Motor neuron (in vitro differentiated cells): ENCODE measurements at regions not wholly inside any gene's neighbourhood (a gene's known extent, or its start where the extent isn't known, plus 50 kb on each side); places are given as distances from the start of the nearest gene placed in this dataset.
A peak's percentile ranks its signal among the peaks of the same experiment; 100 is the strongest.

Experiments used
- ATAC-seq, 8 experiments: fragments of 200-7000 bp; cut with Tn5 transposase; replicated peaks in 6 of 8; 2 replicates each; pipeline ENCODE4 v1.8.0; 2021; ENCODE audit warnings: mild to moderate bottlenecking in 8 of 8, moderate library complexity in 8 of 8
- H3K27ac ChIP-seq, 2 donors: fragments of 250-450 bp; sonication (Bioruptor Pico); 2 replicates each; pipeline ENCODE4 v1.9.0; 2021; ENCODE audit warnings: antibody characterized with exemption in 2 of 2, mild to moderate bottlenecking in 2 of 2, moderate library complexity in 1 of 2
- H3K4me1 ChIP-seq, 2 donors: fragments of 250-450 bp; sonication (Bioruptor Pico); replicated peaks in 1 of 2; 2 replicates each; pipeline ENCODE4 v1.6.1; 2021; ENCODE audit warnings: antibody characterized with exemption in 2 of 2, mild to moderate bottlenecking in 2 of 2, moderate library complexity in 1 of 2
- H3K4me3 ChIP-seq, 5 donors: fragments of 250-450 bp; sonication (Bioruptor Pico); 2 replicates each; pipeline ENCODE4 v1.9.0; 2021; ENCODE audit warnings: antibody characterized with exemption in 5 of 5, mild to moderate bottlenecking in 5 of 5, moderate library complexity in 4 of 5
- WGBS, 10 experiments: fragments of 450-650 bp; shearing (Covaris generic); methylation state at CpG; one replicate each; pipeline ENCODE4 v1.0.0; 2022; 5-methylcytosine and 5-hydroxymethylcytosine counted together
- in situ Hi-C, 9 experiments: fragments of 400-800 bp; cut with MboI; loops; one replicate each; pipeline ENCODE4 v1.15.0; 2021; ENCODE audit warnings: low sequenced_read_pairs in 9 of 9, low pct_unique_long_range_greater_than_20kb in 2 of 9; ENCODE audit not compliant: unreplicated experiment in 9 of 9

GRCh38 chr2:38477006-38477405, 99.9 kb upstream of the ATL2 start:
- 29 to 83% (median 50%) methylated on average over 1 of the region's 2 CpGs; no CpG with 5 or more reads in 5 of the 10 experiments for WGBS, 10 experiments
- in situ Hi-C loops, result no loop called here
- Histone ChIP-seq H3K4me3 (no peak overlapping the region), H3K27ac (no peak overlapping the region), H3K4me1 (no peaks in the 10 kb centered on the region)
- ATAC-seq, result no peak

DNA sequence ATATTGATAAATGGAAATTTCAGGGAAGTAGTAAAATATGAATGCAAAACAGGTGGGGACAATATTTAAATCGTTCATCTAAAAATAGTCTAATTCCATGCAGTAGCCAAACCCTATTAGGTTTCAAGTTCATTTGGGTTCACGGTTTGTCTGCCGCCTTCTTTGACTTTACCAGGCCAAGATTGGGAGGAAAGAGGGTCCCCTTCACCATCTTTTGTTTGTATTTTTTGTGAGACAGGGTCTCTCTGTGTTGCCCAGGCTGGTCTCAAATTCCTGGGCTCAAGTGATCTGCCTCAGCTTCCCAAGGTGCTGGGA, 98.5 kb upstream of the ATL2 start:
- H3K27ac ChIP-seq, result no peak overlapping the region
- WGBS, 10 experiments, result 20 to 100% (median 69%) methylated on average over 1 to 3 of the region's 3 CpGs; no CpG with 5 or more reads in 1 of the 10 experiments
- in situ Hi-C loops, result no loop called here

DNA sequence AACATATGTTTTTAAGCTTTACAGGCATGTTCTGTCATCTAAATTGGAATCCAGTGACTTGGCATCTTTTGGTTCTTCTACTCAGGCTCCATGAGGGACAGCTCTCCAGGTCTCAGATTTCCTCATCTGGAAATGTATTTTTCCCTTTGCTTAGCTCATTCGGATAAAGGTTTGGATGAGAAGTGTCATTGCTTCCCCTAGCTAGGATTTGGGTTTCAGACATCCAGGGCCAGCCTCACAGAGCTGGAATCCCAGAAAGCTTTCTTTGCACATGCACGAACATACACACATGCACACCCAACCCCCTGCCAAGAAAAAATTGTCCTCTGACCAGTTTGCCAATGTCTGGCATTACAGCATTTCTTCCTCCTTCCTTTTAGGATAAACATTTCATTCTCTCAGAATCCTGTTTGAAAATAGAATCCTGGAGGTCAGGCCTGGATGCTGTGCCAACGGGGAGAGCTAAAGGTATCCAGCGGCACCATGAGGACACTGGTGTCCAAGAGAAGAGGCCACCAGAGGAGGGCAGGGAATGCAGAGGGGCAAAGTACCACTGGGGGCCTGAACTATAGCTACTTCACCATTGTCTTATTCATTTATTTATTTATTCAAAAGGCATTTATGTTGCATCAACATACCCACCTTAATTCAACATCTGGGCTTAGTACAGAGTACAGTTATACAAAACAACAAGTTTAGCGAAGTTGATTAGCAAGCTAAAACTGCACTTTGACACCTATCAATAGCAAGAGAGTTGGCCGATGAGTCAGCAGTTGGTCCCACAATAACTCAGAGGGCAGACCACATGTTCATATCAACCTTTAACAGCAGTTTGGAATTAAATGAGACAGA, 97.9 kb upstream of the ATL2 start:
- H3K4me3 ChIP-seq, result no peak overlapping the region
- in situ Hi-C loops, result no loop called here
- WGBS, 10 experiments, result 53 to 100% (median 70%) methylated on average over 2 to 6 of the region's 6 CpGs; no CpG with 5 or more reads in 1 of the 10 experiments
- peak in 3 of 8 experiments; percentile 62 to 88 (median 65) for ATAC-seq
- no peak overlapping the region for H3K27ac ChIP-seq
- H3K4me1 ChIP-seq, result no peaks in the 10 kb centered on the region

More for the DNA sequence above, 98.5 kb upstream of the ATL2 start:
- ATAC-seq, result no peak
- Histone ChIP-seq H3K4me3 (no peak overlapping the region), H3K4me1 (no peaks in the 10 kb centered on the region)

- H3K27ac ChIP-seq, result no peak overlapping the region
- in situ Hi-C loops, result no loop called here
- H3K4me1 ChIP-seq, result no peaks in the 10 kb centered on the region
- H3K4me3 ChIP-seq, result no peak overlapping the region
- peak in 1 of 8 experiments; percentile 52 for ATAC-seq
- WGBS, 10 experiments, result 40 to 100% (median 84%) methylated on average over 2 to 3 of the region's 3 CpGs; no CpG with 5 or more reads in 4 of the 10 experiments
Observed at GRCh38 chr2:38474021-38474456, 97.0 kb upstream of the ATL2 start.

DNA sequence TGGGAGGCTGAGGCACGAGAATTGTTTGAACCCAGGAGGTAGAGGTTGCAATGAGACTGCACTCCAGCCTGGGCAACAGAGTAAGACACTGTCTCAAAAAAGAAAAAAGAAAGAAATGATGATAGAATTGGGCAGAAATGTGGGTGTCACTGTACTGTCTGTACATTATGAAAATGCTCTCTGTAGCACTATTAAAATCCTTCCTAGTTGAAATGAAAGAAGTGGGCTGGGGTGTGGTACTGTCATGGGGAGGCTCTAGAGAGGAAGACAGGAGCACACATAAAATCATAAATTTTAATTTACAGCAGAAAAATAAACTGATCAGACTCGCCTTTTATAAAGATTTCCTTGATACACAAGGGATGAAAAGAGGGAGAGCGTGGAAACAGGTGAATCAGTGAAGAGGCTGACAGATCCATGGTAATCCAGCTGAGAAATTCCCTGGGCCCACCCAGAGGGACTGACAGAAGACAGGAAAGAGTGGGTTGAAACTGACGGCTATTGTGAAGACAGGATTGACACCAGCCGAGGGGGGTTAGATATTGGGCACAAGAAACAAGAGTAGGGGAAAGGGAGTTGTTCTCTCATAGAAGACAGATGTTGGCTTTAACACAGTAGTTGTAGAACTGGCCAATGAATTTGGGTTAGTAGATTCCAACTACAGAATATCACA, 96.4 kb upstream of the ATL2 start:
- ATAC-seq, result no peak
- in situ Hi-C loops, result no loop called here
- H3K4me1 ChIP-seq, result no peaks in the 10 kb centered on the region
- H3K27ac ChIP-seq, result no peak overlapping the region
- no peak overlapping the region for H3K4me3 ChIP-seq
- WGBS, 10 experiments, result 40 to 84% (median 76%) methylated on average over 1 to 5 of the region's 5 CpGs

DNA sequence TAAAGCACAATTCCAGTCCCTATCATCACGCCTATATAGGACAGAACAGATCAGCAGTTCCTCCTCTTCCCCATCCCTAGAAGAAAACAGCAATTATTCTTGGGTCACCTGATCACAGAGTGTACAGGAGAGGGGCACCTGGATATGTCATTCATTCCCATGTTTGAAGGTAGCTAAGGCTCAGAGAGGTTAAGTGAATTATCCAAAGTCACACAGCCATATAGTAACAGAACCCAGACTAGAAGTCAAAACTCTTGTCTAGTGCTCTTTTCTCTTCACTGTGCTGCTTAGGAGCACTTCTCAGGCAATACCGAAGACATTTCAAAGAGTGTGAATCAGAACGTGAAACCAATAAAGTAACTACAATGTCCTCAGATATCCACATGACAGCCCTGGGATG, 93.0 kb upstream of the ATL2 start:
- no peak for ATAC-seq
- WGBS, 10 experiments, result 17 to 100% (median 87%) methylated on average over 1 to 3 of the region's 3 CpGs; no CpG with 5 or more reads in 2 of the 10 experiments
- Histone ChIP-seq H3K4me1 (no peaks in the 10 kb centered on the region), H3K4me3 (no peak overlapping the region), H3K27ac (no peak overlapping the region)
- in situ Hi-C loops, result no loop called here

DNA sequence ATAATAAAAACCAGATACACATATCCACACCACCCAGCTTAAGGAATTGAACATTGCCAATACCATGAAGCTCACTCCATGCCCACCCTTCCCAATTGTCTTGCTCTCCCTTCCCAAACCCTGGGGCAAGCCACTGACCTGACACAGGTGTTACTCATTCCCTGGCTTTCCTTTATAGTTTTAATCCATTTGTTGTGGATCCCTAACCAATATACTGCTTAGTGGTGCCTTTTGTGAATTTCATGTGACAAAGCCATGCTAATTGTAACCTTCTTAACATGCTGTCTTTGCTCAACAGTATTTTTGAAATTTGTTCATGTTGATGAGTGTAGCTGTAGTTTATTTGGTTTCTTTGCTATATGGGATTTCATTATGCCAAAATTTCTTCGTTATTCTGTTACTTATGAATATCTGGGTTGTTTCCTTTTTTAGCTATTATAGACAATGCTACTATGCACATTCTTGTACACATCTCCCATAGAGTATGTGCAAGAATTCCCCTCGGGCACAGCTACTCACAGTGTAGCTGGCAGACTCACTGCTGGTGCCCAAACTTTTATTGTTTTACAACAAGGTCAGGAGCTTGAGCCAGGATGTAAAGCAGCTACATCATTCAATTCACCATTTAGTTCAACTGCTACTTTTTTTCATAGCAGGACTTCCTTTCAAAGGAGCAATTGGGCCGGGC, 90.8 kb upstream of the ATL2 start:
- H3K4me3 ChIP-seq, result no peak overlapping the region
- no peak overlapping the region for H3K27ac ChIP-seq
- peak in 3 of 8 experiments; percentile 31 to 75 (median 53) for ATAC-seq
- no peaks in the 10 kb centered on the region for H3K4me1 ChIP-seq
- 0 to 93% (median 20%) methylated on average over 1 to 3 of the region's 3 CpGs; no CpG with 5 or more reads in 1 of the 10 experiments for WGBS, 10 experiments
- in situ Hi-C loops, result no loop called here

DNA sequence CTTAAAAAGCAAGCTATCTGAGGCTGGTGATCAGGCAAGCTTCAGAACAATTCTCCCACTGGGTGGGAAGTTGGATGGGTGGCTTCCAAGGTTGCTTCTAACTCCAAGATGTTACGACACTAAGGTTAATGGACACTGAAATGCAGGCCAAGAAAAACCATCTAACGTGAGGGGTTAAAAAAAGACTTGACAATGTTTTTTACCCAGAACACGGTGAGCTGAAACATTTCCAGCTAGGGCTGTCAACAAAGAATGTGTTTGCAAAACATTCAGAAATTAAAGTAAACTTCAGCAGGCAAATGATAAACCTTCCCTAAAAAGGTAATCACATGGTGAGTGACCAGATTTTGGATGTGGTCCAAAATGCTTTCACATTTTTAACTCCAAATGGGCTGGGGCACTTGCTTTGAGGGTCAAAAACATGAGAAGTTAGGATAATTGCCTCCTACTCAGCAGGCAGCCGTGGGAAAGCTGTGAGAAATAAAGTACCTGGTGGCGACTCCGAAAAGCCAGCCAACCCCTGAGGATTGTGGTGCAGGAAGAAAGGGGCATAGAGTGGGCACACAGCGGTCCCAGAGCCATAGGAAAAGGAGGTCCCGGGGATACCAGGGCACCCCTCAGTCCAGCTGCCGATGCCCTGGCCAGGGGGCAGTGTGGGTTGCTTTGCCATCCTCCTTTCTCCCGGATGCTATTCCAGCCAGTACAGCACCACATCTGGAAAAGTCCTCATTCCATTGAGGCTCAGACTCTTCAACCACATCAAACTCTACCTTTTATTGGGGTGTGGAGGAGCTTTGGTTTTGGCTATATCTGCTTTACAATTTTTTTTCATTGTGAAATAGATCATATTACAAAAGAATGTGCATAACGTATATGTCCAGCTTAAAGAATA, 90.0 kb upstream of the ATL2 start:
- no peak overlapping the region for H3K27ac ChIP-seq
- ATAC-seq, result peak in 1 of 8 experiments; percentile 26
- in situ Hi-C loops, result no loop called here
- no peak overlapping the region for H3K4me3 ChIP-seq
- 0 to 100% (median 68%) methylated on average over 1 to 10 of the region's 11 CpGs for WGBS, 10 experiments
- no peaks in the 10 kb centered on the region for H3K4me1 ChIP-seq

DNA sequence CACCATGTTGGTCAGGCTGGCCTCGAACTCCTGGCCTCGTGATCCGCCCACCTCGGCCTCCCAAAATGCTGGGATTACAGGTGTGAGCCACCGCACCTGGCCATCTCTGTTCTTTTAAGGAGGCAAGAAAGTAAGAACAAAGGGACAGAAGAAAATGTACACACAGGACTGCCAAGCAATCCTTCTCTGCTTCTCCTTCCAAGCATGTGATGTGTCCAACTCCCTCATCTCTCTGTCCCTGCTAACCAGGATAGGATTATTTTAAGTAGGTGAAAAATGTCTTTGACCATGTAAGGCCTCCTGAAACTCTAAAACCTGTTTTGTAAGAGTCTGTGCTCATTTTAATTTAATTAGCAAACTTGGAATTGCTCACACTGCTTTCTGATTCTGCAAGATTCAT, 89.3 kb upstream of the ATL2 start:
- H3K27ac ChIP-seq, result no peak overlapping the region
- in situ Hi-C loops, result no loop called here
- no peak for ATAC-seq

GRCh38 chr2:38465789-38466127, 88.7 kb upstream of the ATL2 start:
- peak in 1 of 8 experiments; percentile 45 for ATAC-seq
- in situ Hi-C loops, result no loop called here
- H3K4me3 ChIP-seq, result no peak overlapping the region
- no peak overlapping the region for H3K27ac ChIP-seq
- 38 to 100% (median 89%) methylated on average over 1 to 3 of the region's 4 CpGs; no CpG with 5 or more reads in 3 of the 10 experiments for WGBS, 10 experiments
- no peaks in the 10 kb centered on the region for H3K4me1 ChIP-seq

More for the DNA sequence above, 89.3 kb upstream of the ATL2 start:
- 79 to 89% (median 83%) methylated on average over 2 to 5 of the region's 5 CpGs; no CpG with 5 or more reads in 6 of the 10 experiments for WGBS, 10 experiments
- Histone ChIP-seq H3K4me1 (no peaks in the 10 kb centered on the region), H3K4me3 (no peak overlapping the region)

DNA sequence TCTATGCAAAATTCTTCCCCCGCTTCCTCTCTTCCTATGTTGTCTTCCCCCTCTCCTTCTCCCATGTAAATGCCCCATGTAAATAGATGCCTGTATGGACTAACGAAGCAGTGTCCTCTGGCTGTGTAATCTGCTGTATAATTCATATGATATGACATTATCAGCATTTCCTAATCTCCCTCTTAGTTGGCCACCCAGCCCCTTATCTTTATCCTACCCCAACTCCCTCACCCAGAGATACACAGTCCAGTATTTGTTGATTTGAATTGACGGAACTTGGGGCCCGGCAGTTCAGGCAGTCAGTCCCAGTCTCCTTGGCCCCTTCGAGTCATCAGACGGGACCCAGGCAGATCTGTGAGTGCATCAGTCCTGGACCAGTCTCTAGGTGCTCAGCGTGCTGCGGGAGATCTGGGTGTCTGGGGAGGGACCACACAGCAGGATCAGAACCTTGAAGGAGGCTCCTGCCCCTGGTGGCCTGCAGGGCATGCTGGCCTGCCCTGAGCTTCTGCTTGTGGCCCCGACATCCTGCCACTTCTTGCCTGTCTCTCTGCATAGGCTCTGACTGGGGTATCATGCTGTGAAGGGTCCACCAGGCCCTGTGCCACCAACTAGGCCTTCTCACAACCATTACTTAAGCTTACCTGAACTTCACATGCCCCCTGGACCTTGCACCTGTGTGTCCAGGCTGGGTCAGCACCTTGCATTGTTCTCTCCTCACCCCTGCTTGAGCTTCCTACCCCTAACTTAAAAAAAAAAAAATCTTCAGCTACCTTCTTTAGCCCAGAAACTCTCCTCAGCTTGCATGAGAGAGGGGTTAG, 88.1 kb upstream of the ATL2 start:
- 84 to 100% (median 100%) methylated on average over 1 to 8 of the region's 9 CpGs; no CpG with 5 or more reads in 5 of the 10 experiments for WGBS, 10 experiments
- no peak overlapping the region for H3K4me3 ChIP-seq
- in situ Hi-C loops, result no loop called here
- no peak for ATAC-seq
- H3K4me1 ChIP-seq, result no peaks in the 10 kb centered on the region
- H3K27ac ChIP-seq, result no peak overlapping the region

DNA sequence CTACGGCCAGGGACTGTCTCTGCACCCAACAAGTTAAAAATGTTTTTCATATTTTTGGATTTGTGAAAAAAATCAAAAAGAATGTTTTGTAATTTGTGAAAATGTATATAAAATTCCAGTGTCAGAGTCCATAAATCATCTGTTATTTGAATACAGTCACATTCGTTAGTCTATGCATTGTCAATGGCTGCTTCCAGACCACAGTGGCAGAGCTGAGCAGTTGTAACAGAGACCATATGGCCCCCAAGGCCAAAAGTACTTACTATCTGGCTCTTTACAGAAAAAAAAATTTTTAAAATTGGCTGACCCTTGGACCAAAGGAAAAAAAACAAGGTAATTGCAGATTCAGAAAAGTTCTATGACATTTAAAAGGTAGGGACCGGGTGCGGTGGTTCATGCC, 86.7 kb upstream of the ATL2 start:
- Histone ChIP-seq H3K4me1 (no peaks in the 10 kb centered on the region), H3K27ac (no peak overlapping the region), H3K4me3 (no peak overlapping the region)
- no peak for ATAC-seq
- in situ Hi-C loops, result no loop called here
- WGBS, 10 experiments, result 0 to 100% (median 92%) methylated on average over 1 to 4 of the region's 4 CpGs; no CpG with 5 or more reads in 1 of the 10 experiments
